Cardiac muscle cell (in vitro differentiated cells and primary cell): ENCODE measurements at regions not wholly inside any gene's neighbourhood (a gene's known extent, or its start where the extent isn't known, plus 50 kb on each side); places are given as distances from the start of the nearest gene placed in this dataset.

Experiments used
- DNase-seq, 2 donors: peaks; one replicate each; pipeline versions ENCODE4 v3.0.0 to v3.0.0-alpha.2; 2010 to 2017; ENCODE audit warnings: low read depth in 1 of 2, low spot score in 1 of 2
- H3K27ac ChIP-seq: fragments of 200-600 bp; sonication (generic); 2 replicates; pipeline ENCODE4 v1.5.1; 2016
- H3K27me3 ChIP-seq: fragments of 200-600 bp; sonication (generic); 2 replicates; pipeline ENCODE4 v1.6.0; 2016; ENCODE audit warnings: control low read depth
- H3K36me3 ChIP-seq: fragments of 200-600 bp; sonication (generic); 2 replicates; pipeline ENCODE4 v1.5.1; 2016; ENCODE audit warnings: control low read depth
- H3K4me1 ChIP-seq: fragments of 200-600 bp; sonication (generic); 2 replicates; pipeline ENCODE4 v1.8.1; 2017; ENCODE audit warnings: low read depth, mild to moderate bottlenecking, mixed run types
- H3K4me3 ChIP-seq: fragments of 200-600 bp; sonication (generic); 2 replicates; pipeline ENCODE4 v1.5.1; 2016; ENCODE audit warnings: mild to moderate bottlenecking
- H3K9me3 ChIP-seq: fragments of 200-600 bp; sonication (generic); 2 replicates; pipeline ENCODE4 v1.5.1; 2017; ENCODE audit warnings: low read depth, mild to moderate bottlenecking, control low read depth
- CTCF ChIP-seq: IDR thresholded peaks from 2 replicates; pipeline ENCODE4 v1.5.1; 2012; ENCODE audit warnings: low read depth, mild to moderate bottlenecking, low read length

- no peak overlapping the region for H3K4me3 ChIP-seq
- no peak overlapping the region for H3K27ac ChIP-seq
- DNase-seq, result no peak
- H3K27me3 ChIP-seq, result no peaks in the 10 kb centered on the region
- peaks cover 8% of the 10 kb centered on the region for H3K4me1 ChIP-seq
- no peak for TF ChIP-seq CTCF
- H3K36me3 ChIP-seq, result no peaks in the 10 kb centered on the region
- H3K9me3 ChIP-seq, result no peaks in the 10 kb centered on the region
These were observed 55.3 kb upstream of the PIM1 start for GRCh38 chr6:37114612-37115011.

DNA sequence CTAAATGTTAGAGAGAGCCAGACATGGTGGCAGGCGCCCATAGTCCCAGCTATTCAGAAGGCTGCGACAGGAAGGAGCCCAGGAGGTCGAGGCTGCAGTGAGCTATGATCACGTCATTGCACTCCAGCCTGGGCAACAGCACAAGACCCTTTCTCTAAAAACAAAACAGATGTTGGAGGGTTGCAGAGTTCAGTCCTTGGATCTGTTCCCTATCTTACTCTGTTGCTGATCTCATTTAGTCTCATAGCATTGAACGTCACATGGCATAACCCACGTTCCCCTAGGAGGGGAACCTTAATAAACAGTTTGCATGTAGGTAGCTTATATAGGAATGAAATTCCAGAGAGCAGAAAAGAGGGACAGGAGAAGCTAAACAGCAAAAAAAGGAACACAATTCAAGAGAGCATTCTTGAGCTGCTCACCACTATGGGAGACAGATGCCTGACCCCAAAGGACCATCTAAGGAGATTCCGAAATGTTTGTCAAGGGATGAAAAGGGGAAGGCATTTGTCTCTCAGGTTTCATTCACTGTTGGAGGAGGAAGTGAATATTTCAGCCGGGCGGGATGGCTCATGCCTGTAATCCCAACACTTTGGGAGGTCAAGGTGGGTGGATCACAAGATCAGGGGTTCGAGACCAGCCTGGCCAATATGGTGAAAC is 54.6 kb upstream of the PIM1 start:
- no peaks in the 10 kb centered on the region for H3K27me3 ChIP-seq
- DNase-seq, result peak in 1 of 2 donors; percentile 53
- no peaks in the 10 kb centered on the region for H3K9me3 ChIP-seq
- H3K36me3 ChIP-seq, result no peaks in the 10 kb centered on the region
- no peak overlapping the region for H3K27ac ChIP-seq
- no peak overlapping the region for H3K4me3 ChIP-seq
- TF ChIP-seq CTCF, result no peak
- peaks cover under 1% of the 10 kb centered on the region for H3K4me1 ChIP-seq

GRCh38 chr6:37116326-37116725 is 53.6 kb upstream of the PIM1 start:
- no peaks in the 10 kb centered on the region for H3K36me3 ChIP-seq
- H3K9me3 ChIP-seq, result no peaks in the 10 kb centered on the region
- no peak overlapping the region for H3K4me3 ChIP-seq
- no peak for DNase-seq
- H3K27me3 ChIP-seq, result no peaks in the 10 kb centered on the region
- no peaks in the 10 kb centered on the region for H3K4me1 ChIP-seq
- no peak for TF ChIP-seq CTCF
- H3K27ac ChIP-seq, result no peak overlapping the region

- no peaks in the 10 kb centered on the region for H3K36me3 ChIP-seq
- TF ChIP-seq CTCF, result no peak
- H3K27ac ChIP-seq, result no peak overlapping the region
- no peak overlapping the region for H3K4me3 ChIP-seq
- no peaks in the 10 kb centered on the region for H3K9me3 ChIP-seq
- DNase-seq, result no peak
- H3K4me1 ChIP-seq, result no peaks in the 10 kb centered on the region
- no peaks in the 10 kb centered on the region for H3K27me3 ChIP-seq
These were observed 50.5 kb upstream of the PIM1 start for GRCh38 chr6:37119387-37119886.
